ENCODE measurements at regions not wholly inside any gene's neighbourhood (a gene's known extent, or its start where the extent isn't known, plus 50 kb on each side); places are given as distances from the start of the nearest gene placed in this dataset.

DNA sequence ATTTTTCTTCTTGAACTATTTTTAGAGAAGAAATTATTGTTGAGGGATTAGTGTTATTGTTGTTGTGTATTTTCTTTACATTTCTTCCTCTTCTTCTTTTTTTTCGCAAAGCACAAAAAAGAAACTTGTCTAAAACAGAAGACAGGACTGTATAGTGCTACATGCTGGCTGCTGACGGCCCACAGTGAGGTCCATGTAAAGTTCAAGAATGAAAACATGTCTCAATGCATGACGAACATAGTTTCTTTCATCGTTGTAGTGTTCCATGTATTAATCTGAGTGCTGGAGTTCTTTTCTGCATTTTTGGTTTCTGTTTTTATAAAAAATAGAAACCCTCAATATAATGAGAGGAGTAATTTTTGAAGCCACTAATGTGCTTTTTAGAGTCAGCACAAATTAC, 462.9 kb upstream of the MARCKS start:
- no peak for DNase-seq (ENCODE audit: low read depth in 1 of 2, low spot score in 1 of 2)
- no peak overlapping the region for H3K4me3 ChIP-seq (replicated peaks; ENCODE audit: insufficient read depth, low read length)
- TF ChIP-seq GABPA (IDR thresholded peaks at IDR 0.05; ENCODE audit: low read depth) (no peak), SPI1 (IDR thresholded peaks at IDR 0.05; ENCODE audit: borderline replicate concordance, low read depth) (no peak), POLR2AphosphoS5 (IDR thresholded peaks at IDR 0.05; ENCODE audit: low read depth) (no peak)
- TF ChIP-seq, protein P1, sequence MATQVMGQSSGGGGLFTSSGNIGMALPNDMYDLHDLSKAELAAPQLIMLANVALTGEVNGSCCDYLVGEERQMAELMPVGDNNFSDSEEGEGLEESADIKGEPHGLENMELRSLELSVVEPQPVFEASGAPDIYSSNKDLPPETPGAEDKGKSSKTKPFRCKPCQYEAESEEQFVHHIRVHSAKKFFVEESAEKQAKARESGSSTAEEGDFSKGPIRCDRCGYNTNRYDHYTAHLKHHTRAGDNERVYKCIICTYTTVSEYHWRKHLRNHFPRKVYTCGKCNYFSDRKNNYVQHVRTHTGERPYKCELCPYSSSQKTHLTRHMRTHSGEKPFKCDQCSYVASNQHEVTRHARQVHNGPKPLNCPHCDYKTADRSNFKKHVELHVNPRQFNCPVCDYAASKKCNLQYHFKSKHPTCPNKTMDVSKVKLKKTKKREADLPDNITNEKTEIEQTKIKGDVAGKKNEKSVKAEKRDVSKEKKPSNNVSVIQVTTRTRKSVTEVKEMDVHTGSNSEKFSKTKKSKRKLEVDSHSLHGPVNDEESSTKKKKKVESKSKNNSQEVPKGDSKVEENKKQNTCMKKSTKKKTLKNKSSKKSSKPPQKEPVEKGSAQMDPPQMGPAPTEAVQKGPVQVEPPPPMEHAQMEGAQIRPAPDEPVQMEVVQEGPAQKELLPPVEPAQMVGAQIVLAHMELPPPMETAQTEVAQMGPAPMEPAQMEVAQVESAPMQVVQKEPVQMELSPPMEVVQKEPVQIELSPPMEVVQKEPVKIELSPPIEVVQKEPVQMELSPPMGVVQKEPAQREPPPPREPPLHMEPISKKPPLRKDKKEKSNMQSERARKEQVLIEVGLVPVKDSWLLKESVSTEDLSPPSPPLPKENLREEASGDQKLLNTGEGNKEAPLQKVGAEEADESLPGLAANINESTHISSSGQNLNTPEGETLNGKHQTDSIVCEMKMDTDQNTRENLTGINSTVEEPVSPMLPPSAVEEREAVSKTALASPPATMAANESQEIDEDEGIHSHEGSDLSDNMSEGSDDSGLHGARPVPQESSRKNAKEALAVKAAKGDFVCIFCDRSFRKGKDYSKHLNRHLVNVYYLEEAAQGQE (IDR thresholded peaks at IDR 0.05; ENCODE audit: insufficient replicate concordance, low read depth), result no peak
- TF ChIP-seq, protein P2, sequence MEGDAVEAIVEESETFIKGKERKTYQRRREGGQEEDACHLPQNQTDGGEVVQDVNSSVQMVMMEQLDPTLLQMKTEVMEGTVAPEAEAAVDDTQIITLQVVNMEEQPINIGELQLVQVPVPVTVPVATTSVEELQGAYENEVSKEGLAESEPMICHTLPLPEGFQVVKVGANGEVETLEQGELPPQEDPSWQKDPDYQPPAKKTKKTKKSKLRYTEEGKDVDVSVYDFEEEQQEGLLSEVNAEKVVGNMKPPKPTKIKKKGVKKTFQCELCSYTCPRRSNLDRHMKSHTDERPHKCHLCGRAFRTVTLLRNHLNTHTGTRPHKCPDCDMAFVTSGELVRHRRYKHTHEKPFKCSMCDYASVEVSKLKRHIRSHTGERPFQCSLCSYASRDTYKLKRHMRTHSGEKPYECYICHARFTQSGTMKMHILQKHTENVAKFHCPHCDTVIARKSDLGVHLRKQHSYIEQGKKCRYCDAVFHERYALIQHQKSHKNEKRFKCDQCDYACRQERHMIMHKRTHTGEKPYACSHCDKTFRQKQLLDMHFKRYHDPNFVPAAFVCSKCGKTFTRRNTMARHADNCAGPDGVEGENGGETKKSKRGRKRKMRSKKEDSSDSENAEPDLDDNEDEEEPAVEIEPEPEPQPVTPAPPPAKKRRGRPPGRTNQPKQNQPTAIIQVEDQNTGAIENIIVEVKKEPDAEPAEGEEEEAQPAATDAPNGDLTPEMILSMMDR (IDR thresholded peaks at IDR 0.05; ENCODE audit: insufficient read depth, low read length), result no peak
- no peak overlapping the region for H3K27ac ChIP-seq (replicated peaks)
- no peaks in the 10 kb centered on the region for H3K27me3 ChIP-seq (ENCODE audit: insufficient read depth, poor library complexity, severe bottlenecking)

DNA sequence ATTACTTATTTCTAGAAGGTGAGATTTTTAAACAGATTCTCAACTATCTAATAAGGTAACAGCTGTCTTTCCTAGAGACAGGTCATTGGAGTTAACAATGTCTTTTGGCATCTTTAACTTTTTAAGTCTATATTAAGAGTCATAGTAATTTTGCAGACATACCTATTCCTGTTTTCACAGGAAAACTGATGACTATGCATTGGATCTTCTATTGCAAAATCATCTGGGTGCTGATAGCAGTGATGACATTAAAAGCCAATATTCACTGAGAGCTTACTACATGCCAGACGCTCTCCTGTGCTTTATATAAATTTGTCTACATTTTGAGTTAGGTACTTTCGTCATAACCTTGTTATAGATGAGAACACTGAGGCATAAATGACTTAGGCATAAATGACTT, 462.4 kb upstream of the MARCKS start:
- Histone ChIP-seq H3K27ac (replicated peaks) (no peak overlapping the region), H3K4me3 (replicated peaks; ENCODE audit: insufficient read depth, low read length) (no peak overlapping the region), H3K27me3 (ENCODE audit: insufficient read depth, poor library complexity, severe bottlenecking) (no peaks in the 10 kb centered on the region)
- TF ChIP-seq POLR2AphosphoS5 (IDR thresholded peaks at IDR 0.05; ENCODE audit: low read depth), result no peak
- no peak for TF ChIP-seq GABPA (IDR thresholded peaks at IDR 0.05; ENCODE audit: low read depth)
- TF ChIP-seq, protein P2 (IDR thresholded peaks at IDR 0.05; ENCODE audit: insufficient read depth, low read length), result no peak
- no peak for TF ChIP-seq SPI1 (IDR thresholded peaks at IDR 0.05; ENCODE audit: borderline replicate concordance, low read depth)
- TF ChIP-seq, protein P1 (IDR thresholded peaks at IDR 0.05; ENCODE audit: insufficient replicate concordance, low read depth), result no peak
- DNase-seq (ENCODE audit: low read depth in 1 of 2, low spot score in 1 of 2), result no peak

DNA sequence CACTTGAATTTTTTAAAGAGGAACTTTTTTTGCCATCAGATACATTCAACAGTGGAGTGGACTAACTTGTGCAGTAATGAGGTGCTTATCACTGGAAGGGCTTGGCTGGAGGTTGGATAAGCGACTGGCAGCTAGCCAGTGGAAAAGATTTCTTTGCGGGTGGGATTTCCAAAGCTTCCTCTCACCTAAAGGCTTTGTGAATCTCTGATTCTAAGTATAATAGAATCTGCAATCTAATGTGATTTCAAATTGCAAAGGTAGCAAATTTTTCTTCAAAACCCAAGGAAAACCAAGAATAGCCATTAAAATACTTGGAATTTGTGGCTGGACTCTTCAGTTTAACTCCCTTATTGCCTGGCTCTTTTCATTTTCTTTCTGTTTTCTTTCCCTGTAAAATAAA, 460.4 kb upstream of the MARCKS start:
- H3K27me3 ChIP-seq (ENCODE audit: insufficient read depth, poor library complexity, severe bottlenecking), result no peaks in the 10 kb centered on the region
- no peak for DNase-seq (ENCODE audit: low read depth in 1 of 2, low spot score in 1 of 2)
- TF ChIP-seq GABPA (IDR thresholded peaks at IDR 0.05; ENCODE audit: low read depth) (no peak), POLR2AphosphoS5 (IDR thresholded peaks at IDR 0.05; ENCODE audit: low read depth) (no peak), SPI1 (IDR thresholded peaks at IDR 0.05; ENCODE audit: borderline replicate concordance, low read depth) (no peak)
- TF ChIP-seq, protein P1 (IDR thresholded peaks at IDR 0.05; ENCODE audit: insufficient replicate concordance, low read depth), result no peak
- TF ChIP-seq, protein P2 (IDR thresholded peaks at IDR 0.05; ENCODE audit: insufficient read depth, low read length), result no peak
- H3K27ac ChIP-seq (replicated peaks), result no peak overlapping the region
- H3K4me3 ChIP-seq (replicated peaks; ENCODE audit: insufficient read depth, low read length), result no peak overlapping the region
